ENCODE measurements at regions not wholly inside any gene's neighbourhood (a gene's known extent, or its start where the extent isn't known, plus 50 kb on each side); places are given as distances from the start of the nearest gene placed in this dataset.

DNA sequence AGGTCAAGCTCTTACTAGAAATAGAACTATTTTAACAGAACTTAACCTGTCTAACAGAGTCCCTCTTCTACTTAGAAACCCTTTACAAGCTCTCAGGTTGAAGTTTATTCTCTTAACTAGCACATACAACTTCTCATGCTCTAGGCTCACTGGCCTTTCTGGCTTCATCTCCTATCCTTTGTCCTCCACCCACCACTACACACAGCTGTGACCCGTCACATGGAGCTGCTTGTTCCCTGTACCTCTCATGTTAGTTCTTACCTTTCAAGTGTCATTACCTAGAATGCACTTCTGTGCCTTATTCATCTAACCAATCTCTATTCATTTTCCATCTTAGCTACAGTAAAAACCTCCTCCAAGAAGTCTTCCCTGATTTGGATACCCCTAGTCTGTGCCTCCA lies 89.4 kb upstream of the APC start:
- no peak for TF ChIP-seq CTCF (IDR thresholded peaks at IDR 0.05)
- TF ChIP-seq POLR2AphosphoS5 (IDR thresholded peaks at IDR 0.05), result no peak
- TF ChIP-seq POLR2A (IDR thresholded peaks at IDR 0.05), result no peak

Data from suprapubic skin (tissue), 4 donors.